ENCODE measurements at regions not wholly inside any gene's neighbourhood (a gene's known extent, or its start where the extent isn't known, plus 50 kb on each side); places are given as distances from the start of the nearest gene placed in this dataset.

DNA sequence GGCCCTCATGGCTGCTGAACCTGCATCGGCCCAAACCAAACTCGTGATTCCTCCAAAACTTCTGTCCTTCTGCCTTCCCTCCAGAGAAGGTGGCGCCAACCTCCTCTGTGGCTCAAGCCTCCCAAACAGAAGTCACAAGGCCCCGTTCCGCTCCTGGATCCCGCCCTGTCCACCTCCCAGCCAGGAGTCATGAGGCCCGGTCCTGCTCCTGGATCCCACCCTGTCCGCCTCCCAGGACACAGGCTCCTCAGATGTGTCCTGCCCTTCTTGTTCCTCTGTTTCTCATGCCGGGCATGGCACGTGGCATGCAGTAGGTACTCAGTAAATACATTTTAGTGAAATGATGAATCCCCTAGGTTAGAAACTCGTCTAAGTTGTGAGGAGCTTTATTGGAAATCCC is 94.2 kb upstream of the SFSWAP start:
- Histone ChIP-seq H3K4me1 (peaks cover 3% of the 10 kb centered on the region), H3K4me3 (no peak overlapping the region), H3K27me3 (peaks cover 6% of the 10 kb centered on the region), H2AFZ (replicated peaks) (no peak overlapping the region), H3K79me2 (ENCODE audit: low read depth) (no peaks in the 10 kb centered on the region), H3K9me3 (ENCODE audit: low read depth) (no peaks in the 10 kb centered on the region), H4K20me1 (ENCODE audit: low read depth) (peaks cover 12% of the 10 kb centered on the region), H3K36me3 (no peaks in the 10 kb centered on the region), H3K27ac (no peak overlapping the region), H3K9ac (no peak overlapping the region), H3K4me2 (no peak overlapping the region), H3F3A (ENCODE audit: low read depth) (no peaks in the 10 kb centered on the region)
- no peak overlapping the region for H3K4me3 Mint-ChIP-seq
- H3K9me3 Mint-ChIP-seq = peaks cover 2% of the 10 kb centered on the region
- no peak for DNase-seq (ENCODE audit: low spot score)
- H3K27ac Mint-ChIP-seq = no peak overlapping the region
- TF ChIP-seq, protein P1, sequence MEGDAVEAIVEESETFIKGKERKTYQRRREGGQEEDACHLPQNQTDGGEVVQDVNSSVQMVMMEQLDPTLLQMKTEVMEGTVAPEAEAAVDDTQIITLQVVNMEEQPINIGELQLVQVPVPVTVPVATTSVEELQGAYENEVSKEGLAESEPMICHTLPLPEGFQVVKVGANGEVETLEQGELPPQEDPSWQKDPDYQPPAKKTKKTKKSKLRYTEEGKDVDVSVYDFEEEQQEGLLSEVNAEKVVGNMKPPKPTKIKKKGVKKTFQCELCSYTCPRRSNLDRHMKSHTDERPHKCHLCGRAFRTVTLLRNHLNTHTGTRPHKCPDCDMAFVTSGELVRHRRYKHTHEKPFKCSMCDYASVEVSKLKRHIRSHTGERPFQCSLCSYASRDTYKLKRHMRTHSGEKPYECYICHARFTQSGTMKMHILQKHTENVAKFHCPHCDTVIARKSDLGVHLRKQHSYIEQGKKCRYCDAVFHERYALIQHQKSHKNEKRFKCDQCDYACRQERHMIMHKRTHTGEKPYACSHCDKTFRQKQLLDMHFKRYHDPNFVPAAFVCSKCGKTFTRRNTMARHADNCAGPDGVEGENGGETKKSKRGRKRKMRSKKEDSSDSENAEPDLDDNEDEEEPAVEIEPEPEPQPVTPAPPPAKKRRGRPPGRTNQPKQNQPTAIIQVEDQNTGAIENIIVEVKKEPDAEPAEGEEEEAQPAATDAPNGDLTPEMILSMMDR (IDR thresholded peaks at IDR 0.05) = no peak
- TF ChIP-seq EZH2 (IDR thresholded peaks at IDR 0.05) (no peak), EZH2phosphoT487 (IDR thresholded peaks at IDR 0.05) (no peak)
- H3K4me1 Mint-ChIP-seq = peaks cover 12% of the 10 kb centered on the region
- H3K36me3 Mint-ChIP-seq = no peaks in the 10 kb centered on the region
- peaks cover 16% of the 10 kb centered on the region for H3K27me3 Mint-ChIP-seq (ENCODE audit: insufficient read depth, low read depth)

DNA sequence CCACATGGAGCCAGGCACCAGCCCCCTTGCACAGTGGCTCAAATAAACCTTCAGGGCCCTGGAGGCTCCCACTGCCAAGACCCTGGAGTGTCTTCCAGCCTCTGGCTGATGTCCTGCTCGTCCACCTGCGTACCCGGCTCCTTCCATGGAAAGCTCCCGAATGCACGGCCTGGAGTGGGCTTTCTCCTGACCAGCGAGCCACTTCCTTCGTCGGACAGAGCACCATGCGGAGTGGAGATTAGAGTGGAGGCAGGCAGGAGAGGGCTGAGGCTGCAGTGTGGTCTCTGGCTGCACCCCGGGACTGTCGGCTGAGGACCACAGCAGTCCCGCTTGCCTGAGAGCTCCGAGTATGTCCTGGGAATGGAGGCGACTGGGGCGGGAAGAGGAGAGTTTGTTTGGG is 93.7 kb upstream of the SFSWAP start:
- H3K4me3 Mint-ChIP-seq = no peak overlapping the region
- H3K27me3 Mint-ChIP-seq (ENCODE audit: insufficient read depth, low read depth) = peaks cover 16% of the 10 kb centered on the region
- Histone ChIP-seq H3K79me2 (ENCODE audit: low read depth) (no peaks in the 10 kb centered on the region), H4K20me1 (ENCODE audit: low read depth) (peaks cover 12% of the 10 kb centered on the region), H3F3A (ENCODE audit: low read depth) (no peaks in the 10 kb centered on the region), H3K27me3 (peaks cover 6% of the 10 kb centered on the region), H3K4me1 (peaks cover 8% of the 10 kb centered on the region), H3K9me3 (ENCODE audit: low read depth) (no peaks in the 10 kb centered on the region), H3K4me3 (no peak overlapping the region), H3K27ac (no peak overlapping the region), H3K36me3 (no peaks in the 10 kb centered on the region), H3K4me2 (no peak overlapping the region), H2AFZ (replicated peaks) (no peak overlapping the region), H3K9ac (no peak overlapping the region)
- H3K9me3 Mint-ChIP-seq = peaks cover 2% of the 10 kb centered on the region
- H3K4me1 Mint-ChIP-seq = peaks cover 14% of the 10 kb centered on the region
- no peak overlapping the region for H3K27ac Mint-ChIP-seq
- TF ChIP-seq, protein P1 (IDR thresholded peaks at IDR 0.05) = no peak
- TF ChIP-seq EZH2 (IDR thresholded peaks at IDR 0.05) (no peak), EZH2phosphoT487 (IDR thresholded peaks at IDR 0.05) (no peak)
- no peak for DNase-seq (ENCODE audit: low spot score)
- no peaks in the 10 kb centered on the region for H3K36me3 Mint-ChIP-seq

DNA sequence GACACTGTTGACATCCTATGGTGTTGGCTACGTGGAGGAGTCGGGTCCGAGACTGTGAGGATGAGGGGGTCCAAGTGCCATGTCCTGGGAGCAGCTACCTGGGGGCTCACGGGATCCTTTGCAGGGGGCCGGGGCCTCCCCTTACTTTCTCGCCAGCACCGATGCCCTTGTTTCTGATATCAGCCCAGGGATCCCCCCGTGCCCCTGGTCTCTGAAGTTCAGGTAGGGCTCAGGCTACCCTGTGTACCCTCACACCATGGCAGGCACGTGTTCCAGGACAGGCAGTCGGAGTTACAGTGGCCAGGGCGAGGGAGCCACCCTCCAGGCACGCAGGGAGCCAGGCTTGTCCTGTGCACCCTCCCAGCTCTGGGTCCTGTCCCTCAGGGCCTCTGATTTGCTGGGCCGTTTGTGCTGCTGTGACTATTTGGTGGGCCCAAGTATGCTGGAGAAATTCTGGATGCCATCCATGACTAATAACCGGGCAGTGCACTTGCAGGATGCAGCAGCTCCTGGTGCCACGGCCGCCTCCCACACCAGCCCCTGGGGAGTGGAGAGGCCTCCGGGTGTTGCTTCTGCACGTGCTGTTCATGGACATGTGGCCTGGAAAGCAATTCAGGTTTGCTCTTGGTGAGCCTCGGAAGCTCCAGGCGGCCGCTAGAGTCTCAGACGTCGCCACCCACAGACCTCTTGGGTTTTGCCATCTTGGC is 93.1 kb upstream of the SFSWAP start:
- no peak overlapping the region for H3K27ac Mint-ChIP-seq
- peaks cover 16% of the 10 kb centered on the region for H3K27me3 Mint-ChIP-seq (ENCODE audit: insufficient read depth, low read depth)
- Histone ChIP-seq H2AFZ (replicated peaks) (no peak overlapping the region), H3F3A (ENCODE audit: low read depth) (no peaks in the 10 kb centered on the region), H3K4me1 (peaks cover 9% of the 10 kb centered on the region), H3K4me2 (no peak overlapping the region), H4K20me1 (ENCODE audit: low read depth) (peaks cover 12% of the 10 kb centered on the region), H3K9ac (no peak overlapping the region), H3K9me3 (ENCODE audit: low read depth) (no peaks in the 10 kb centered on the region), H3K36me3 (no peaks in the 10 kb centered on the region), H3K27me3 (peaks cover 6% of the 10 kb centered on the region), H3K4me3 (no peak overlapping the region), H3K27ac (no peak overlapping the region), H3K79me2 (ENCODE audit: low read depth) (no peaks in the 10 kb centered on the region)
- H3K9me3 Mint-ChIP-seq = peaks cover 2% of the 10 kb centered on the region
- no peak overlapping the region for H3K4me3 Mint-ChIP-seq
- H3K4me1 Mint-ChIP-seq = peaks cover 14% of the 10 kb centered on the region
- TF ChIP-seq, protein P1 (IDR thresholded peaks at IDR 0.05) = no peak
- TF ChIP-seq EZH2phosphoT487 (IDR thresholded peaks at IDR 0.05) (no peak), EZH2 (IDR thresholded peaks at IDR 0.05) (no peak)
- H3K36me3 Mint-ChIP-seq = no peaks in the 10 kb centered on the region
- DNase-seq (ENCODE audit: low spot score) = no peak
